Peyer's patch (tissue), 4 donors: ENCODE measurements at regions not wholly inside any gene's neighbourhood (a gene's known extent, or its start where the extent isn't known, plus 50 kb on each side); places are given as distances from the start of the nearest gene placed in this dataset.

ENCODE experiments used
- POLR2A ChIP-seq, 2 donors: fragments of 450-650 bp; IDR thresholded peaks; one replicate each; pipeline ENCODE4 v1.5.1; 2017; ENCODE audit warnings: antibody characterized with exemption in 2 of 2, mild to moderate bottlenecking in 2 of 2, moderate library complexity in 2 of 2
- TF ChIP-seq, protein P1 (sequence below), 6 experiments: fragments of 450-650 bp in 4 of 6; fragments of 200-600 bp in 2 of 6; sonication (generic) in 1 of 6; IDR thresholded peaks; one replicate each; pipeline ENCODE4 v1.5.1; 2017 to 2019; ENCODE audit warnings: antibody characterized with exemption in 6 of 6, mild to moderate bottlenecking in 3 of 6, moderate library complexity in 1 of 6

DNA sequence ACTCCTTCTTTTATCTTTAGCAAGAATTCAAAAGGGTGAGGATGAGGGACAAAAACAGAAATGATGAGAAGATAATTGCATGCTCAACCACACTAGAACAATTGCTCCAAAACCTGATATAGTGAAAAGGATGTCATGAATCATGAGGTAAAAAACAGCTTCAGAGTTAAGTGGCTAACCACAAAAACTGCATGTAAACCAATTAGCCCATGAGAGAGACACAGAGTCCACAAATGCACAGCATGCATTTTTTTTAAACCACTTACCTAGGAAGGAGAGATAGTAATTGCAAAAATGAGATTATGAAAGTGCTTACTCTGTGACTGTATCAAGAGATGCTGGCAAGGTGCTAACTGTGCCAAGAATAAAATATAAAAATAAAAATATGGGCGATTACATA is 132.9 kb downstream of the MBL2 start:
- TF ChIP-seq, protein P1, sequence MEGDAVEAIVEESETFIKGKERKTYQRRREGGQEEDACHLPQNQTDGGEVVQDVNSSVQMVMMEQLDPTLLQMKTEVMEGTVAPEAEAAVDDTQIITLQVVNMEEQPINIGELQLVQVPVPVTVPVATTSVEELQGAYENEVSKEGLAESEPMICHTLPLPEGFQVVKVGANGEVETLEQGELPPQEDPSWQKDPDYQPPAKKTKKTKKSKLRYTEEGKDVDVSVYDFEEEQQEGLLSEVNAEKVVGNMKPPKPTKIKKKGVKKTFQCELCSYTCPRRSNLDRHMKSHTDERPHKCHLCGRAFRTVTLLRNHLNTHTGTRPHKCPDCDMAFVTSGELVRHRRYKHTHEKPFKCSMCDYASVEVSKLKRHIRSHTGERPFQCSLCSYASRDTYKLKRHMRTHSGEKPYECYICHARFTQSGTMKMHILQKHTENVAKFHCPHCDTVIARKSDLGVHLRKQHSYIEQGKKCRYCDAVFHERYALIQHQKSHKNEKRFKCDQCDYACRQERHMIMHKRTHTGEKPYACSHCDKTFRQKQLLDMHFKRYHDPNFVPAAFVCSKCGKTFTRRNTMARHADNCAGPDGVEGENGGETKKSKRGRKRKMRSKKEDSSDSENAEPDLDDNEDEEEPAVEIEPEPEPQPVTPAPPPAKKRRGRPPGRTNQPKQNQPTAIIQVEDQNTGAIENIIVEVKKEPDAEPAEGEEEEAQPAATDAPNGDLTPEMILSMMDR (IDR thresholded peaks at IDR 0.05), result no peak
- TF ChIP-seq POLR2A (IDR thresholded peaks at IDR 0.05), result no peak
